22Rv1 (cell line): ENCODE measurements at regions not wholly inside any gene's neighbourhood (a gene's known extent, or its start where the extent isn't known, plus 50 kb on each side); places are given as distances from the start of the nearest gene placed in this dataset.

Experiments used
- ZFX ChIP-seq: fragments of 450-650 bp; IDR thresholded peaks from 2 replicates; pipeline ENCODE4 v1.6.1; 2017; ENCODE audit warnings: antibody characterized with exemption, borderline replicate concordance
- TF ChIP-seq, protein P1 (sequence below): fragments of 450-650 bp; IDR thresholded peaks from 2 replicates; pipeline ENCODE4 v1.5.1; 2017; ENCODE audit warnings: mild to moderate bottlenecking

DNA sequence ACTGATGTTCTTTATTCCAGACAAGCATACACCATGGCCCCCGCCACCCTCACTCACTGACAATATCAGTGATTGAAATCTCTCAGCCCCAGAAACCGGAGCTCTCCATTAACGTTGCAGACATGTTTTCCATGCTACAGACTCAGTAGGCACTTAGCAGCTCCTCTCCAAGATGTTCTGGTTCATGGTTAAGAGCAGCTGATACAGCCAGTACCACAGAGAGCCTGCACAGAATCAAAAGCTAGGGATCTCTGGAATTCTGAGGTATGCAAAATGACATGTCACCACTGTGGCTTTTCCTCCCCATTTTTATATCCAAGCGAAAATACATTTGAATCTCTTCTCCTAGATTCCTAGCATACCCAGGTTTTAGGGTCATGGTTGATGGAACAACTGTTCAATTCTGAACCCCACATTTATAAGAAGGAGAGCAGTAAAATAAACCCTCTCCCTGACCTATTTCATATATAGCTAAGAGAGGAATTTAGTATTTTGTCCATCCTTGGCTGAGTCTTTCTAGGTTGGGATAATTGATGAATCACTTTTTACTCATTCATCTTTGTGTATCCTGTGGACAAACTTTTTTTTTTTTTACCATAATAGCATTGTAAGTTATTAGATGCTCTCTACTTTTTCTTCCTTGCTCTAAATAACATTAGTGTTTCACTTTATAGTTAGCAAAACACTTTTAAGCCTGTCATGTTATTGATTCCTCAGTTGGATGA, 488.4 kb upstream of the PIK3C3 start:
- TF ChIP-seq, protein P1, sequence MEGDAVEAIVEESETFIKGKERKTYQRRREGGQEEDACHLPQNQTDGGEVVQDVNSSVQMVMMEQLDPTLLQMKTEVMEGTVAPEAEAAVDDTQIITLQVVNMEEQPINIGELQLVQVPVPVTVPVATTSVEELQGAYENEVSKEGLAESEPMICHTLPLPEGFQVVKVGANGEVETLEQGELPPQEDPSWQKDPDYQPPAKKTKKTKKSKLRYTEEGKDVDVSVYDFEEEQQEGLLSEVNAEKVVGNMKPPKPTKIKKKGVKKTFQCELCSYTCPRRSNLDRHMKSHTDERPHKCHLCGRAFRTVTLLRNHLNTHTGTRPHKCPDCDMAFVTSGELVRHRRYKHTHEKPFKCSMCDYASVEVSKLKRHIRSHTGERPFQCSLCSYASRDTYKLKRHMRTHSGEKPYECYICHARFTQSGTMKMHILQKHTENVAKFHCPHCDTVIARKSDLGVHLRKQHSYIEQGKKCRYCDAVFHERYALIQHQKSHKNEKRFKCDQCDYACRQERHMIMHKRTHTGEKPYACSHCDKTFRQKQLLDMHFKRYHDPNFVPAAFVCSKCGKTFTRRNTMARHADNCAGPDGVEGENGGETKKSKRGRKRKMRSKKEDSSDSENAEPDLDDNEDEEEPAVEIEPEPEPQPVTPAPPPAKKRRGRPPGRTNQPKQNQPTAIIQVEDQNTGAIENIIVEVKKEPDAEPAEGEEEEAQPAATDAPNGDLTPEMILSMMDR: no peak
- no peak for TF ChIP-seq ZFX
